PC-9 (cell line): ENCODE measurements at regions not wholly inside any gene's neighbourhood (a gene's known extent, or its start where the extent isn't known, plus 50 kb on each side); places are given as distances from the start of the nearest gene placed in this dataset.

Experiments
- BruUV-seq: library from RNA; stranded (reverse); fragments of 400-500 nt; replicated peaks from 2 replicates; lab custom pipeline; 2021; lab: Mats Ljungman, UMichigan
- CTCF ChIA-PET: fragments of 300-600 bp; sonication (Branson Sonifier 250); formaldehyde crosslinking; loops from one replicate; lab custom pipeline; 2022; ENCODE audit warnings: antibody characterized with exemption; lab: Charles Lee
- POLR2A ChIA-PET: fragments of 300-600 bp; sonication (Branson Sonifier 250); formaldehyde crosslinking; loops from one replicate; lab custom pipeline; 2022; ENCODE audit warnings: antibody characterized with exemption; ENCODE audit not compliant: unreplicated experiment; lab: Charles Lee
- DNase-seq, 2 experiments: peaks; one replicate each; pipeline versions ENCODE4 v3.0.0 to v3.0.0-alpha.2; 2015 to 2022; ENCODE audit warnings: mixed read lengths in 1 of 2
- H2AFZ ChIP-seq: fragments of 200-600 bp; sonication (generic); 2 replicates; pipeline ENCODE4 v1.8.1; 2017; ENCODE audit warnings: antibody characterized with exemption
- H3F3A ChIP-seq: fragments of 200-600 bp; sonication (generic); 2 replicates; pipeline ENCODE4 v1.8.1; 2017; ENCODE audit warnings: antibody characterized with exemption, mild to moderate bottlenecking, low read depth; ENCODE audit not compliant: insufficient read depth
- H3K27ac ChIP-seq: fragments of 200-600 bp; sonication (generic); 2 replicates; pipeline ENCODE4 v1.6.1; 2016; ENCODE audit warnings: mixed run types
- H3K27me3 ChIP-seq: fragments of 200-600 bp; sonication (generic); 2 replicates; pipeline ENCODE4 v1.6.1; 2016; ENCODE audit warnings: low read depth, mixed run types; ENCODE audit not compliant: insufficient read depth
- H3K36me3 ChIP-seq: fragments of 200-600 bp; sonication (generic); 2 replicates; pipeline ENCODE4 v1.6.1; 2016; ENCODE audit warnings: low read depth, mixed run types
- H3K4me1 ChIP-seq: fragments of 200-600 bp; sonication (generic); replicated peaks from 2 replicates; pipeline ENCODE4 v1.6.1; 2016; ENCODE audit warnings: mixed run types; ENCODE audit not compliant: insufficient read depth
- H3K4me2 ChIP-seq: fragments of 200-600 bp; sonication (generic); 2 replicates; pipeline ENCODE4 v1.6.1; 2017; ENCODE audit warnings: mixed run types
- H3K4me3 ChIP-seq: fragments of 200-600 bp; sonication (generic); 2 replicates; pipeline ENCODE4 v1.6.1; 2016; ENCODE audit warnings: mixed run types
- H3K79me2 ChIP-seq: fragments of 200-600 bp; sonication (generic); 2 replicates; pipeline ENCODE4 v1.6.1; 2017; ENCODE audit warnings: low read depth, mixed run types
- H3K9me2 ChIP-seq: fragments of 200-600 bp; sonication (generic); 2 replicates; pipeline ENCODE4 v1.8.1; 2017; ENCODE audit warnings: mild to moderate bottlenecking; ENCODE audit not compliant: insufficient read depth
- H3K9me3 ChIP-seq: fragments of 200-600 bp; sonication (generic); 2 replicates; pipeline ENCODE4 v1.8.1; 2016; ENCODE audit warnings: low read depth; ENCODE audit not compliant: insufficient read depth
- H4K20me1 ChIP-seq: fragments of 200-600 bp; sonication (generic); 2 replicates; pipeline ENCODE4 v1.8.1; 2017; ENCODE audit not compliant: insufficient read depth
- EZH2 ChIP-seq: fragments of 200-600 bp; sonication (generic); IDR thresholded peaks from 2 replicates; pipeline ENCODE4 v1.8.0; 2017; ENCODE audit warnings: antibody characterized with exemption, low read depth
- intact Hi-C: fragments of 100-400 bp; cut with micrococcal nuclease; formaldehyde crosslinking; loops from one replicate; pipeline ENCODE4 v1.10.0; 2022; ENCODE audit not compliant: unreplicated experiment
- TF ChIP-seq, protein P1 (sequence below): fragments of 200-600 bp; sonication (generic); conservative IDR thresholded peaks from 2 replicates; pipeline ENCODE4 v1.6.1; 2017; ENCODE audit warnings: mixed run types, antibody characterized with exemption, mild to moderate bottlenecking, moderate library complexity

DNA sequence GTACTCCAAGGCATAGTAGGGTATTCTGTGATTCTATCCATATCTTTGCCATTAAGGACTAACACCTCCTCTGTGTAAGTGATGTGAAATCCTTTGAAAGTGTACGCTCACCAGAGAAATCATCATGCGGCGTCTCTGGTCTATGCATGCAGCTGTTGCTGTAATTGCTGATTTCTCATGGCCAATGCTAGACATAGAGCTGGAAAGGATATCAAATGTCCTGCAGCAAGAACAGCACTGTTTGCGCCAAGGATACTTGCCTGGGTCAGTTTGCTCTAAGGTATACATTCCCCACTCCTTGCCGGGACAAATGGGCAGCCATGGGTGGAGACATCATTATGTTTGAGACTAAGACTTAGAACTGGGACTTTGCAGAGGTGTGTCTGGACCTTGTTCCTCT lies 896.4 kb downstream of the BCL11B start:
- Histone ChIP-seq H3K9me2 (no peaks in the 10 kb centered on the region), H3K4me3 (no peak overlapping the region), H4K20me1 (no peaks in the 10 kb centered on the region), H3K27me3 (no peaks in the 10 kb centered on the region), H3K9me3 (no peaks in the 10 kb centered on the region), H2AFZ (no peak overlapping the region), H3F3A (no peaks in the 10 kb centered on the region), H3K4me1 (no peaks in the 10 kb centered on the region), H3K36me3 (no peaks in the 10 kb centered on the region), H3K79me2 (no peaks in the 10 kb centered on the region), H3K4me2 (no peak overlapping the region), H3K27ac (no peak overlapping the region)
- ChIA-PET CTCF (no interaction called here), POLR2A (no interaction called here)
- intact Hi-C loops = no loop called here
- no TSS peak for BruUV-seq
- TF ChIP-seq, protein P1, sequence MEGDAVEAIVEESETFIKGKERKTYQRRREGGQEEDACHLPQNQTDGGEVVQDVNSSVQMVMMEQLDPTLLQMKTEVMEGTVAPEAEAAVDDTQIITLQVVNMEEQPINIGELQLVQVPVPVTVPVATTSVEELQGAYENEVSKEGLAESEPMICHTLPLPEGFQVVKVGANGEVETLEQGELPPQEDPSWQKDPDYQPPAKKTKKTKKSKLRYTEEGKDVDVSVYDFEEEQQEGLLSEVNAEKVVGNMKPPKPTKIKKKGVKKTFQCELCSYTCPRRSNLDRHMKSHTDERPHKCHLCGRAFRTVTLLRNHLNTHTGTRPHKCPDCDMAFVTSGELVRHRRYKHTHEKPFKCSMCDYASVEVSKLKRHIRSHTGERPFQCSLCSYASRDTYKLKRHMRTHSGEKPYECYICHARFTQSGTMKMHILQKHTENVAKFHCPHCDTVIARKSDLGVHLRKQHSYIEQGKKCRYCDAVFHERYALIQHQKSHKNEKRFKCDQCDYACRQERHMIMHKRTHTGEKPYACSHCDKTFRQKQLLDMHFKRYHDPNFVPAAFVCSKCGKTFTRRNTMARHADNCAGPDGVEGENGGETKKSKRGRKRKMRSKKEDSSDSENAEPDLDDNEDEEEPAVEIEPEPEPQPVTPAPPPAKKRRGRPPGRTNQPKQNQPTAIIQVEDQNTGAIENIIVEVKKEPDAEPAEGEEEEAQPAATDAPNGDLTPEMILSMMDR = no peak
- TF ChIP-seq EZH2 = no peak
- DNase-seq = no peak

DNA sequence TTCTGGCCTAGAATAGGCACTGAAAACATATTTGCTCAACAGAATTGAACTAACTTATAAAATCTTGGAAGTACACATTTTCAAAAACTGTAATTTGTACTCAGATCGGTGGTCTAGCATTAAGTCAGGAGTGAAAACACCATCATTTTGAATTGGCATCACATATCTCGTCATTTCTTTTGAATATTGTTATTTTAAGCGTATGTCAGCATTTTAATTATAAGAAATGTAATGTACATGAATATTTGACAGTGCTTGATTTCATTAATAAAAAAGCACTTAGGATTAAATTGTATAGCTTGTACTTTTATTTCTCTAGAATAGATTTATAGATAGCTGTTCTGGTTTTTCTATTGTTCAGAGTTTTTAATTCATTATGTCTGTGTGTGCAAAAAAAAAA lies 892.2 kb downstream of the BCL11B start:
- Histone ChIP-seq H3K4me2 (no peak overlapping the region), H3K4me1 (no peaks in the 10 kb centered on the region), H3K4me3 (no peak overlapping the region), H2AFZ (no peak overlapping the region), H3K9me2 (no peaks in the 10 kb centered on the region), H3K36me3 (no peaks in the 10 kb centered on the region), H3K27ac (no peak overlapping the region), H3K9me3 (no peaks in the 10 kb centered on the region), H4K20me1 (no peaks in the 10 kb centered on the region), H3F3A (no peaks in the 10 kb centered on the region), H3K79me2 (no peaks in the 10 kb centered on the region), H3K27me3 (no peaks in the 10 kb centered on the region)
- ChIA-PET POLR2A (no interaction called here), CTCF (no interaction called here)
- BruUV-seq = no TSS peak
- TF ChIP-seq EZH2 = no peak
- intact Hi-C loops = no loop called here
- no peak for DNase-seq

DNA sequence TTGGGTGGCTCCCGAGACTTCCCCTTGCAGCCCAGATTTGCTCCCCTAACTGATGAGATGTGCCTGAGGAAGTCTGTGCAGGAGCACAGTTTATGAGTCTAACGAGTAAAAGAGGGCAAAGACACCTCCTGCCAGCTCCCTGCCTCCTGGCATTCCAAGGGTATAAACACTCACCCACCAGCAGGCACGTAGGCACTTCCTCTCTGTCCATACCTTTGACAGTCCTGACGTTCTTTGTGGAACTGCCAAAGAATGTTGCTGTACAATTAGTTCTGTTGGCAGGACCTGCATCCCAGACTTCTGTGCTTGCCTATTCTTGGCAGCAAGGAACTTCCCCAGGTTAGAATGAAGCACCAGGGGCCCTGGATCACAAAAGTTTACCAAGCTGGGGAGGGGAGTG lies 889.3 kb downstream of the BCL11B start:
- H2AFZ ChIP-seq = no peak overlapping the region
- POLR2A ChIA-PET = no interaction called here
- intact Hi-C loops = no loop called here
- H4K20me1 ChIP-seq = no peaks in the 10 kb centered on the region
- no peaks in the 10 kb centered on the region for H3K9me2 ChIP-seq
- H3K4me3 ChIP-seq = no peak overlapping the region
- no peaks in the 10 kb centered on the region for H3K79me2 ChIP-seq
- CTCF ChIA-PET = no interaction called here
- no peak for TF ChIP-seq EZH2
- TF ChIP-seq, protein P1 = no peak
- no peak overlapping the region for H3K4me2 ChIP-seq
- H3K36me3 ChIP-seq = no peaks in the 10 kb centered on the region
- H3F3A ChIP-seq = no peaks in the 10 kb centered on the region
- no peaks in the 10 kb centered on the region for H3K27me3 ChIP-seq
- BruUV-seq = no TSS peak
- H3K9me3 ChIP-seq = no peaks in the 10 kb centered on the region
- H3K27ac ChIP-seq = no peak overlapping the region
- no peak for DNase-seq
- H3K4me1 ChIP-seq = no peaks in the 10 kb centered on the region

DNA sequence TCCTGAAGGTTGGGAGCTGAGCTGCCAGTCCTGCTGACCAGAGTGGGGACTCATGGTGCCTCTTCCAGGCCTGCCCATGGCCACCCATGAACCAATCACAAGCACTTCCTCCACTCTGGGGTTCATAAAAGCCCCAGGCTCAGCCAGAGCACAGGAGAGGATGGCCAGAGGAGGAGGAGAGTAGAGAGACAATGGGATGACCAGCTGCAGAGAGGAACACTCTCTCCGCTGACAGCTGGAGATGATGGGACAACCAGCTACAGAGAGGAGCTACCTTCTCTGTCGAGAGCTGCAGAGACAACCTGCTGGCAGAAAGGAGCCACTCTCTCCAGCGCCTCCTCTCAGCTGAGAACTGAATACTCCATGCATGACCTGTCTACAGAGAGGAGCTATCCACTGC lies 886.1 kb downstream of the BCL11B start:
- BruUV-seq = no TSS peak
- intact Hi-C loops = no loop called here

More for the DNA sequence above, 886.1 kb downstream of the BCL11B start:
- ChIA-PET CTCF (no interaction called here), POLR2A (no interaction called here)
- Histone ChIP-seq H3K4me1 (no peaks in the 10 kb centered on the region), H3K79me2 (no peaks in the 10 kb centered on the region), H3K4me3 (no peak overlapping the region), H2AFZ (no peak overlapping the region), H3K27me3 (no peaks in the 10 kb centered on the region), H3K9me3 (no peaks in the 10 kb centered on the region), H3F3A (no peaks in the 10 kb centered on the region), H3K4me2 (no peak overlapping the region), H3K9me2 (no peaks in the 10 kb centered on the region), H3K27ac (no peak overlapping the region), H4K20me1 (no peaks in the 10 kb centered on the region), H3K36me3 (no peaks in the 10 kb centered on the region)
- DNase-seq = no peak
- TF ChIP-seq, protein P1 = no peak
- no peak for TF ChIP-seq EZH2
